Loucy (cell line): ENCODE measurements at regions not wholly inside any gene's neighbourhood (a gene's known extent, or its start where the extent isn't known, plus 50 kb on each side); places are given as distances from the start of the nearest gene placed in this dataset.

ENCODE experiments used
- CTCF ChIP-seq: fragments of 200-600 bp; sonication (generic); conservative IDR thresholded peaks from 2 replicates; pipeline ENCODE4 v1.5.1; 2014; ENCODE audit warnings: mild to moderate bottlenecking, antibody characterized with exemption, low read length
- EZH2phosphoT487 ChIP-seq: fragments of 200-600 bp; IDR thresholded peaks from 2 replicates; pipeline ENCODE4 v1.6.1; 2018; ENCODE audit warnings: antibody characterized with exemption, mild to moderate bottlenecking, moderate library complexity, borderline replicate concordance

- TF ChIP-seq CTCF (no peak), EZH2phosphoT487 (no peak)
Measured at GRCh38 chr2:17327649-17328048, 190.6 kb downstream of the RAD51AP2 start.
